Activated CD4-positive, alpha-beta T cell treated with anti-CD3 and anti-CD28 coated beads, Interleukin-2, amount 50 U/mL, for 24 hours (primary cell): ENCODE measurements at regions not wholly inside any gene's neighbourhood (a gene's known extent, or its start where the extent isn't known, plus 50 kb on each side); places are given as distances from the start of the nearest gene placed in this dataset.
"Not testable (repeated sequence)": the region's sequence is repeated elsewhere in the genome, so short reads cannot be mapped to it uniquely, and the experiment has no call there.

Experiments
- DNase-seq, 2 donors: peaks; one replicate each; pipeline ENCODE4 v3.0.0-alpha.2; 2020; ENCODE audit warnings: low read depth in 1 of 2, low spot score in 1 of 2

GRCh38 chr10:131557956-131558355, 246.4 kb upstream of the TCERG1L start:
- DNase-seq, result not testable (repeated sequence)

- no peak for DNase-seq
These were observed 248.0 kb upstream of the TCERG1L start for GRCh38 chr10:131559450-131559911.

DNA sequence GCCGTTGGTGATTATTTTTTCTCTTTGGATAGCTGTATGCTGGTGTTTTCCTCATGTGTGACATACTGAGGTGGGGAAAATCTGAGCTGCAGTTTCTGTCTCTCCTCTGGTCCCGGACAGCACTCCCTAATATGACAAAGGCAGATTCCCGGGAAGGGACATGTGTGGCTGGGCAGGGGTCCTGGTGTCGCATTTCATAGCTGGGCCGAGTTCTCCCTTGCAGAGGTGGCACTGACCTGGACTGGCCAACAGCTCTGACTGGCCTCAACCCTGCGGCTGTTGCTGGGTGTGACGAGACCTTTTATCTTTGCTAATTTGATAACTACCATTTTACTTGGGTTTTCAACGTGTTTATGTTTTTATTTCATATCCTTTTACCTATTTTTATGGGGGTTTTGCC, 248.6 kb upstream of the TCERG1L start:
- no peak for DNase-seq

GRCh38 chr10:131560706-131561355, 249.3 kb upstream of the TCERG1L start:
- DNase-seq, result no peak

- no peak for DNase-seq
These were observed 250.4 kb upstream of the TCERG1L start for GRCh38 chr10:131561897-131562296.

DNA sequence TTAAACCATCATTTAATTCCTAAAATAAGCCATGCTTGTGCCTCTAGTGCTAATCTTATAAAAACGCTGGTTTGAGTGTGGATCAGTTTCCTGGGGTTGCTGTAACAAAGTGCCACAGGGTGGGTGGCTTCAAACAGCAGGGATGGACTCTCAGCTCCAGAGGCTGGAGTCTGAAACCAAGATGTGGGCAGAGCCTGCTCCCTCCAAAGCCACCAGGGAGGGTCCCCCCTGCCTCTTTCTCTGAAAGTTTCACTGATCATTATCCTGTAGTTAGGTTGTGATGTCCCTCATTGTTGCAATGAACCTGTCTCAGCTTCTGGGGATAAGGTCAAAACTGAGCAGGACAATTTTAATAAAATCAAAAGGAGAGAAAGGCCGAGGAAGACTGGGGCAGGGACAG, 251.9 kb upstream of the TCERG1L start:
- no peak for DNase-seq

GRCh38 chr10:131567279-131568162, 256.0 kb upstream of the TCERG1L start:
- DNase-seq, result no peak

- no peak for DNase-seq
These were observed 257.3 kb upstream of the TCERG1L start for GRCh38 chr10:131568866-131569265.

DNA sequence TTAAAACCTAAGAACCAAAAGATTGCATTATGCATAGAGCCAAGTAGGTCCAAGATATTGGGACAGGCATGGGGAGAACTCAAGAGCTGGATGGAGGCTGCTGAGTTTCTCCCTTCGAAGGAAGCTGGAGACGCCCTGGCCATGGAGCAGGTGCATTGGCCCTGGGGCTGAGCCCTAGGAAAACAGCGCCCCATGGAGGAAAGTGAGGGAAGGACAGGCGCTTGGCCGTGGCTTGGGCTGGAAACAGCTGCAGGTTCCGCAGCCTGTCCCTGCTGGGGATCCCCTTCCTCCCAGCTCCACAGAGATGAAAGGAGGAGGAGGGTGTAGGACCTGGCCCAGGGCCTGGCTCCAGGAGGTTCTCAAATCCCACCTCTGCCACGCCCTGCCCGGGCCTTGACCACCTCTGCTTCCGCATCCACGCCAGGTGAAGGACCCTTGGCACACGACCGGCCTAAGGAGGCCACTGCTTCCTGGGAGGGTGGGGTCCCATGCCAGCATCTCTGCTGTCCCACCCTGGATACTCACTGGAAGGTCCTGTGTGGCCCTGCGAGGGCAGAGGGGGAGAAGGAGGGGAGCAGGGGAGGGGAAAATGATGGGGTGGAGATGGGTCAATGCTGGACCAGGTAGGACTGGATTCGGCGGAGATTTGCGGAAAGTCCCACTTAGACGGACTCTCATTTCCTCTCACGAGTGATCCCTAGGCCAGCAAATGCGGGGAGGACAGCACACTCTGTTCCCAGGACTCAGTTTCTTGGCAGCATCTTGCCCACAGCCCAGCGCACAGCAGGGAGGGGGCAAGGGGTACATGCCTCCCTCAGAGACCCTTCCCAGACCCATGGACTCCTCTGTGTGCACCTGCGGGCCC, 258.6 kb upstream of the TCERG1L start:
- no peak for DNase-seq

- DNase-seq, result no peak
These were observed 259.3 kb upstream of the TCERG1L start for GRCh38 chr10:131570716-131571307.

DNA sequence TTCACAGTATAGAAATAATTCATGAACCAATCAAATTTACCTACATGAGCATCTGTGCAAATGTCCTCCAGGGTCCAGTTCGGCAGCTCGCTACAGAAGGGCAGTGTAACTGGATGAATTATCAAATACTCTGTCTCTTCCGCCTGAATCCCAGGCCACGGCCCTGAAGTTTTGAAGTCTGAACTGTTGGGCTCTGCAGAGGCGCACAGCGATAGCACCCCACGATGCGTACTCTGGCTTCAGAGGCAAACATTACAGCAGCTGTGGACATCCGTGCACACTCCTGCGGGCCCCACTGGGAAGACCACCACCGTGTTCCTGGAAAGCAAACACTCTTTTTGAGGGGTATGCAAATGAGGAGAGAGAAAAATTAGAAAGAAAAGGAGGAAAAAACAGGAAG, 259.8 kb upstream of the TCERG1L start:
- no peak for DNase-seq

GRCh38 chr10:131571865-131572264, 260.3 kb upstream of the TCERG1L start:
- no peak for DNase-seq

GRCh38 chr10:131573256-131573655, 261.7 kb upstream of the TCERG1L start:
- no peak for DNase-seq

DNA sequence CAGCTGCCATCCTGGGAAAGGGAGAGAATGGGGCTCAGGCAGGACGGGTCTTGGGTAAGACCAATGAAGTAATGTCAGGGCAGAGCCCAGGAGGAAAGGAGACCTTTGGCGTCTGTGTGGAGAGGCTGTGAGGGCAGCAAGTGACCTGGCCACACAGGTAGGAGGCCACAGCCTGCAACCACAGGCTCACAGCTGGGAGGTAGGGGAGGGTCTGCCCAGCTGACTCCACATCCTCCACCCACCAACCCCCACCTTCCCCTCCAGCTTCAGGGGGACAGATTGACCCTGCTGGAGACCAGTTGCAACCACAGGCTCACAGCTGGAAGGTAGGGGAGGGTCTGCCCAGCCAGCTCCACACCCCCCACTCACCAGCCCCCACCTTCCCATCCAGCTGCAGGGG, 262.2 kb upstream of the TCERG1L start:
- DNase-seq, result no peak

- no peak for DNase-seq
These were observed 262.8 kb upstream of the TCERG1L start for GRCh38 chr10:131574363-131574706.

DNA sequence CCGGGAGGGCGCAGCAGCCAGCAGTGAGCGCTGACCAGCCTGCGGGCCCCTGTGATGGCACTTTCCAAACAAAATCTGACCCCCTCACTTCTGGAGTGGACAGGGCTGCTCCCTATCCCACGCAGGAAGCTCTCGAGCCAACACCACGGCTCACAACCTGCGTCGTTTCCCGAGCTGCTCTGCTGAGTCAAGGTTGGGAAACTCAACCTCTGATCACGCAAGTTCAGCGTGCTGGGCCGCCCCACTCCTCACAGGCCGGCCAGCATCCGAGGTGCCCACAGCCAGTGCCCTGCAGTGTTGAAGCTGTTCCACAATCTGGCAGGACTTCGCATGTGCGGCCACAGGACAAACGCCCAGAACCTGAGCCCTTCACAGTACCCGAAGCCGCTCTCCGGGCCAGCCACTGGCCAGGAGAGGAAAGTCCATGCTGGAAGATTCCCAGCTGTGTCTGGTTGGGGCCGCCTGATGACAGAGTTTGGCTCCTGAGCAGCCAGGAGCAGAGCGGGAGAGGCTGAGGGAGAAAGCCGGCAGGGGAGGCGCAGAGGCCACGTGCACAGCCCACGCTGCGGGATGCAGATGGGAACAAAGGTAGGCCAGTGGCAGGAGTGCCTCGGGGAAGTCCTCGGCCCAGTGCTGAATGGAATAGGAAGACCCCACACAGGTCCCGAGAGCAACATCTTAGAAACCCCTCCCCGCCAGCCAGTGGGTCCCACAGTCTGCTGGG, 263.3 kb upstream of the TCERG1L start:
- DNase-seq, result no peak

- DNase-seq, result no peak
These were observed 264.4 kb upstream of the TCERG1L start for GRCh38 chr10:131575877-131576276.

DNA sequence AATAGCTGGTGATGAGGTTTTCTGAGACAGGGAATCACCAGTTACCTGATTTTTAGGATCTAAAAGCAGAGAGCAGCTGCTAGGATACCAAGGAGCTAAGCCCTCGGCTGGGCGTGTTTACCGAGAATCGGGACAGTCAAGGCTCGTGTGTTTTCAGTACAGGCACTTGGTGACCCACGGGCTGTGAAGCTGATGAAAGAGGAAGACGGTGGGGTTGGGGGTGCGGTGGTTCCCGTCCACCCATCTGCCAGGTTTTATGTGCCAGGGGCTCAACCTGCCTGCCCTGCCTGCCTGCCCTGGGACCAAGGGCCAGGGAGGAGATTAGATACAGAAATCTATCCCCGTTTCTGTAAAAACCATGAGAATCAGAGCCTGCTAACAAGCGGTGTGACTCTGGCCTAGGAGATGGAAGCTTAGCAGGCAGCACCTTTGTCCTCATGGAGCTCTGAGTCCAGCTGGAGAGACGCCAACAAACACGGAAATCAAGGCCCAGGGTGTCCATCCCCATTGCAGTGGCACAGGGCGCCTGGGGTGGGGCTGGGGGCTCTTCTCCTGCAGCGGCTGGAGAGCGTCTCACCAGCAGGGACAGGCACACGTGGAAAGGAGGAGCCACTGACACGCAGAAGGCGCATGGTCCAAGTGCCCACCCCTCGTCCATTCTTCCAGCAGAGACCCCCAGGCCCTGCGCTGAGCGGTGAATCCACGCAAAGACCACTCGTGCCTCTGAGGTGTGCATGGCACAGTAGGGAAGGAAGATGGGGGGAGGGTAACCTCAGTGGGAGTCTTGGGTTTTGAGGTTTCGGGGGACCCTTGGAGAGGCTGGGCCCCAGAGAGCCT, 265.0 kb upstream of the TCERG1L start:
- DNase-seq, result no peak

DNA sequence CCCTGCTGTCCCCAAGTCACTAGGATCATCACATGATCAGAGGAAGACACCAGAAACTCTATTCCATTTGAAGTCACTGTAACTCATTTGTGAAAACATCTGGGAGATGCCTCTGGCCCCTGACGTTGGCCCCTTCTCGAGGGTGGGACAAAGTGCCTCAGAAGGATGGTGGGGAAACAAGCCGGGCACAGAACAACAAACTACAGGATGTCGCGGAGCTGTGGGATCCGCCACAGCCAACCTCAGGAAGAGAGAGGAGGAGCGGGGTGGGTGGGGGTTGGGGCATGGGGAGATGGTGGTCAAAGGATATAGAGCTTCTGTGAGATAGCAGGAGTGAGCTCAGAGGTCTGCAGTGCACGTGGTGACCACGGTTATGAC, 265.6 kb upstream of the TCERG1L start:
- no peak for DNase-seq
